NCI-H2081 (cell line): ENCODE measurements at regions not wholly inside any gene's neighbourhood (a gene's known extent, or its start where the extent isn't known, plus 50 kb on each side); places are given as distances from the start of the nearest gene placed in this dataset.

ENCODE experiments used
- DNase-seq, 2 experiments: peaks; one replicate each; lab custom pipeline; 2025; lab: John Stamatoyannopoulos, UW

DNA sequence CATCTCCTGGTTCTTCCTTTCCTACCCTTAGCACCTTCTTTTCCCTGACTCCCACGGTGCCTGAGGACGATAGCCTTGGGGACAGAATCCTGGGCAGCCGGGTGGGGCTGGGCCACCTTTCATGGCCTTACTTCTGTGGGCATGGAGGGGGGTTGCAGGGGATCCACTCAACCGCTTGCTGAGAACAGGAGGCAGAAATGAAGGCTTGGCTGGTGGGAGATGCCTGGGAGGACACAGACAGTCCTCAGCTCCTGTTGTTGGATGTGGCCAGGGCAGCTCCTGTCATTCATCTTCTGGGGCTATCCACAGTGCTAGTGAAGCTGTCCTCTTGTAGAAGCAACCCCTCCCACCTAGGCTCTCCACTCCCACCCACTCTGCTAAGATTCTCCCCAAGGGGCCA lies 95.5 kb upstream of the CELF4 start:
- no peak for DNase-seq

DNA sequence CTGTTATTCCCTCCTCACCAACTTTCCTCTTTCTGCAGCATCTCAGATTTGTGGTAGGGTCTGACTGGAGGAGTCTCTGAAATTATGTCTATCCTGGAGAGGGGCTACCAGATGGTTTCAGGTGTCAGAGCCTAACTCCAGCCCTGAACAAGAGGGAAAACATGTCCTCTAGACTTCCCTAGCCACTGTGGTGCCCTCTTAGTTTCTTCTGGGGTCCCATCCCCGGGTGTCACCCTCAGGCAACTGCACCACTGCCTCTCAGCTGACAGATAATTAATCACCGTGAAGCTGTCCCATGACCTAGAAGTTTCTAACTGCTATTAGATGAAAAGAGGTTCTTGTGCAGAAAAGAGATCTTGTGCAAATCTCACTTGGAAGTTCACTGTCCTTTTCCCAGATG lies 95.1 kb upstream of the CELF4 start:
- DNase-seq = no peak

GRCh38 chr18:37659906-37660305 lies 94.3 kb upstream of the CELF4 start:
- DNase-seq = no peak

- DNase-seq = no peak
Measured at GRCh38 chr18:37658894-37659293, 93.3 kb upstream of the CELF4 start.

GRCh38 chr18:37657493-37657892 lies 91.9 kb upstream of the CELF4 start:
- no peak for DNase-seq

- DNase-seq = no peak
Measured at GRCh38 chr18:37654731-37655369, 89.3 kb upstream of the CELF4 start.

DNA sequence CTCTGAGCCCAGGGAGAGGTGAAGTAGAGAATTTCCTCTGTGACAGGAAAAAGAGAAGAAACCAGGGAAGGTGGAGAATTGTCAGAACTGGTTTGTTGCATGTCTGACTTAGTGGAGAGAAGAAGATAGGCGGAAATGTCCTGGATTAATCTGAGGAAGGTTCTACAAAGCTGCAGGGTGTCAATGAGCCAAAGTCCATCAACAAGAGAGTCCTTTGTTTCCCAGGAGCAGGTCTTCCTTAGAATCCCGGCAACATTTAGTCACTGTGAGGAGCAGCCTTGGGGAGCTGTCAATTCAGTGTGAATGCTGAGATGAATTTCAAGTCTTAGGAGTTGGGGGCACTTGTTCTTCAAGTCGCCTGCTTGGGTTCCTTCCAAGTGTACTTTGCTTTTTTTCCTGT lies 88.4 kb upstream of the CELF4 start:
- DNase-seq = no peak

GRCh38 chr18:37653618-37654017 lies 88.0 kb upstream of the CELF4 start:
- no peak for DNase-seq

GRCh38 chr18:37649930-37650329 lies 84.3 kb upstream of the CELF4 start:
- DNase-seq = no peak

GRCh38 chr18:37649416-37649815 lies 83.8 kb upstream of the CELF4 start:
- no peak for DNase-seq

DNA sequence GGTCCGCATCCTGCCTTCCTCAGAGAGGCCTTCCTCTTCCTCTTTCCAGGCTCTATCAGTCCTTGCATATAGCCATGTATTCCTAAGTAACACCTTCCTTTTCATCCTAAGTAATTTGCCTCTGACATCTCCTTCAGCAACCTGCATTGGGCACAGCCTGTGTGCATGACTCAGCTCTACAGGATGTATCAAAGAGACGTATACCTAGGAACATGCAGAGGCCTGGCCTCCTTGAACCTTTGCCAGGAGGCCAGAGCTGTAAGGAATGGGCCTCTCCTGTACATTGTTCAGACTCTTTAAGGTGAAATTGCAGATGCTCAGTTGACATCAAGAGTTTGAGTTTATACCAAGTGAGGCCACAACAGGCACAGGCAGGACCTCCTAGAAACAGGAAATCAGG lies 76.0 kb upstream of the CELF4 start:
- DNase-seq = no peak

DNA sequence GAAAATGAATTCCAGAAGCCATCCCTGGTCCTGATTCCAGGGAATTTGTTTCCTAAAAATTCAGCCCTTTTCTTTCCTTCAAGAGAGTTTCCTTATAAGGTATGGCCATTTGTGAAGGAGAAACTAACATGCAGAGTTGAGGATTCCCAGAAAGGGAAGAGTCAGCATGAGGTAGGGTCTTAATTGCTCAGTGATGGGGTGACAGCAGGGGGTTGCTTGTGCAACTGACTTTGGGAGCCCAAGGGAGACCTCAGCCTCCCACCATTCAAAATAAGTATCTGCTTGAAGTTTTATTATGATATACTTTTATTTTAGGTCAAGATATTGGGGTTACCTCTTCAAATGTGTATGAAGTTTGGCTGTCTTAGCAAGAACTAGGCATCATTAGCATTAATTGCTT lies 74.9 kb upstream of the CELF4 start:
- no peak for DNase-seq

- DNase-seq = no peak
Measured at GRCh38 chr18:37639846-37640245, 74.2 kb upstream of the CELF4 start.

DNA sequence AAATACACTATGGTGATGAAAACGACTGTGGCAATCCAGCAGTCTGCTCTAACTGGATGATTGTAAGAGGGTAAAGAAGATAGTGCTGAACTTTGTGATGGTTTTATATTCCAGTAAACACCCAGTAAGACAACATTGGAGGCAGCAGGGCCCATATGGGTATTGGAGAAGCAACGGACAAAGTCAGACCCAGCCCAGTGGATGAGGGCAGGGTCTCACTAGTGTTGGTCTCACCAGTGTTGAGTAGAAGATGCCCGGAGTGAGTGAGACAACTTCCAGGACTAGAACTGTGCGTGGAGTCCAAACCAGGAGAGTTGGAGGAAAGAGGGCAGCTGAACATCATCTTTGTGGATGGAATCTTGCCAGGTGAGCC lies 71.9 kb upstream of the CELF4 start:
- DNase-seq = no peak

- no peak for DNase-seq
Measured at GRCh38 chr18:37636831-37637477, 71.4 kb upstream of the CELF4 start.

- no peak for DNase-seq
Measured at GRCh38 chr18:37634516-37634915, 68.9 kb upstream of the CELF4 start.

- no peak for DNase-seq
Measured at GRCh38 chr18:37631422-37631821, 65.8 kb upstream of the CELF4 start.

GRCh38 chr18:37630334-37630733 lies 64.7 kb upstream of the CELF4 start:
- DNase-seq = no peak

DNA sequence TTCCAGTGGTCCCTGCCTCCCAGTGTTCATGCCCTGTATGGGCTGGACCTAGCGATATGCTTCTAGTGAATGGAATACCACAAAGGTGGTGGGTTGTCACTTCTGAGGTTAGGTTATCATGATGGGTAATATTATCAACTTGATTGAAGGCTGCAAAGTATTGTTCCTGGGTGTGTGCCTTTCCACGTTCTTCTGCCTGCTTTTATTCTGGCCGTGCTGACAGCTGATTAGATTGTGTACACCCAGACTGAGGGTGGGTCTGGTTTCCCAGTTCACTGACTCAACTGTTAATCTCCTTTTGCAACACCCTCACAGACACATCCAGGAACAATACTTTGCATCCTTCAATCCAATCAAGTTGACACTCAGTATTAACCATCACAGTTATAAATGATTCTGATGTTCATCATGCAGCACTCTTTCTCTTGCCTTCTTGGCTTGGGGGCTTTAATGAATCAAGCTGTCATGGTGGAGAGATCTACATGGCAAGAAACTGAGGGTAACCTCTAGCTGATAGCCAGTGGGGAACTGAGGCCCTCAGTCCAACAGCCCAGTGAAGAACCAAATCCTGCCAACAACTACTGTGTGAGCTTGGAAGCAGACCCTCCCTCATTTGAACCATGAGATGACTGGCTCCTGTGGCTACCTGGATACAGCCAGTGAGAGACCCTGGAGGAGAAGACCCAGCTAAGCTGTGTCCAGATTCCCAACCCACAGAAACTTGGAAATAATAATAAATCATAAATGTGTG lies 63.0 kb upstream of the CELF4 start:
- no peak for DNase-seq

- no peak for DNase-seq
Measured at GRCh38 chr18:37624318-37624717, 58.7 kb upstream of the CELF4 start.

DNA sequence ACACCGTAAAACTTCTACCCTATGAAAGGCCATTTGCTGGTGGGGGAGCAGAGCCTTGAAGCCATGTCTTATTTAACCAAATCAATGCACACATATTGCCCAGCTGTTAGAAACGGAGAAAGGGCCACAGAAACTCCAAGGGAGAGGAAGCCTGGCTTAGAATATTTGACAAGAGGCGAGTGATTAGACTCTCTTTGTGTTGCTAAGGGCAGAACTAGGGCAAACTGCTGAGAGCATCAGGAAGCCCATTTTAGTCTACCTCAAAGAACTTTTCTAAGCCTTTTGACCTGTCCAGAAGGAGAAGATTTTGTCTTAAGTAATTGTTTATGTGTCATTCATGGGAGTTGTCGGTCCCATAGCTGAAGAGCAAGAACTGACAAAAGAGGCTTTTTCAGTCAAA lies 54.4 kb upstream of the CELF4 start:
- no peak for DNase-seq

DNA sequence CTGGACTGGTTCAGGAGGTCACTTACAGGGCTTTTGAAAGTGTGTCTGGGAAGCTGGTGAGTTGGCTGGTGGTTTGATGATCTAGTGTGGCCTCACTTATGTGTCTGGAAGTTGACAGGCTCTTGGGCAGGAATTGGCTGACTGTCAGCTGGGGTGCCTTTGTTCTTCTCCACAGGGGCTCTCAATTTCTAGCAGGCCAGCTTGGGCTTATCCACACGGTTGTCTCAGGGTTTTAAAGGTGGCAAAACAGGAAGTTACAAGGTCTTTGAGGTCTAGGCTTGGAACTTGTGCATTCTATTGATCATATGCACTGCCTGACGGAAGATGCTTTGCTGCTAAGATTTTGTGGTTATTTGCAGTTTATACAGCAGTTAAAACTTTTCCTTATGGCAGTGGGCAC lies 52.0 kb upstream of the CELF4 start:
- DNase-seq = peak in 1 of 2 experiments; percentile 2
